ENCODE measurements at regions not wholly inside any gene's neighbourhood (a gene's known extent, or its start where the extent isn't known, plus 50 kb on each side); places are given as distances from the start of the nearest gene placed in this dataset.
"Not testable (repeated sequence)": the region's sequence is repeated elsewhere in the genome, so short reads cannot be mapped to it uniquely, and the experiment has no call there.

DNA sequence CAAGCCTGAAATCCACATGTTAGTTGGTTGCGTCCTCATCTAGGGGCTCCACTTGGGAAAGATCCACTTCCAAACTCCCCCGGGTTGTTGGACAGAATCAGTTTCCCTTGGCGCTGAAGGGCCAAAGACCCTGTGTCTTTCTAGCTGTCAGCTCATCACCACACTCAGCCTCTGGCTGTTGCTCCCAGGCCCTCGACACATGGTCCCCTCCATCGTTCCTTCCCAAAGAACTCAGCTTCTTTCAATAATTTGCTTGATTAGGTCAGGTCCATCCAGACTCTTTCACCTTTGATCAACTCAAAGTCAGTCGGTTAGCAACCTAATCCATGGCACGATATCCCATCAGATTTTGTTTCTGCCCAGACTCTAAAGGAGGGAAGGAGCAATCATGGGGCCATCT lies 254.8 kb upstream of the SULF2 start:
- no peaks in the 10 kb centered on the region for H3K36me3 ChIP-seq (ENCODE audit: control insufficient read depth, insufficient read depth, low read length)
- Mint-ChIP-seq H3K4me1 (no peaks in the 10 kb centered on the region), H3K4me3 (no peak overlapping the region), H3K27me3 (ENCODE audit: insufficient read depth) (peaks cover 1% of the 10 kb centered on the region), H3K27ac (no peak overlapping the region), H3K9me3 (peaks cover 6% of the 10 kb centered on the region), H3K36me3 (ENCODE audit: low read depth) (no peaks in the 10 kb centered on the region)
- no peak overlapping the region for H3K4me3 ChIP-seq (ENCODE audit: low read length)
- no peaks in the 10 kb centered on the region for H3K4me1 ChIP-seq (ENCODE audit: control insufficient read depth, insufficient read depth, low read length)
- no peak overlapping the region for H3K27ac ChIP-seq (ENCODE audit: low read depth, low read length)
- DNase-seq, result no peak
- no peaks in the 10 kb centered on the region for H3K27me3 ChIP-seq (ENCODE audit: control insufficient read depth, insufficient read depth, low read length, poor library complexity, severe bottlenecking)
- H3K9ac ChIP-seq (ENCODE audit: extremely low read depth, low read length, poor library complexity, severe bottlenecking), result no peak overlapping the region
- TF ChIP-seq, protein P1, sequence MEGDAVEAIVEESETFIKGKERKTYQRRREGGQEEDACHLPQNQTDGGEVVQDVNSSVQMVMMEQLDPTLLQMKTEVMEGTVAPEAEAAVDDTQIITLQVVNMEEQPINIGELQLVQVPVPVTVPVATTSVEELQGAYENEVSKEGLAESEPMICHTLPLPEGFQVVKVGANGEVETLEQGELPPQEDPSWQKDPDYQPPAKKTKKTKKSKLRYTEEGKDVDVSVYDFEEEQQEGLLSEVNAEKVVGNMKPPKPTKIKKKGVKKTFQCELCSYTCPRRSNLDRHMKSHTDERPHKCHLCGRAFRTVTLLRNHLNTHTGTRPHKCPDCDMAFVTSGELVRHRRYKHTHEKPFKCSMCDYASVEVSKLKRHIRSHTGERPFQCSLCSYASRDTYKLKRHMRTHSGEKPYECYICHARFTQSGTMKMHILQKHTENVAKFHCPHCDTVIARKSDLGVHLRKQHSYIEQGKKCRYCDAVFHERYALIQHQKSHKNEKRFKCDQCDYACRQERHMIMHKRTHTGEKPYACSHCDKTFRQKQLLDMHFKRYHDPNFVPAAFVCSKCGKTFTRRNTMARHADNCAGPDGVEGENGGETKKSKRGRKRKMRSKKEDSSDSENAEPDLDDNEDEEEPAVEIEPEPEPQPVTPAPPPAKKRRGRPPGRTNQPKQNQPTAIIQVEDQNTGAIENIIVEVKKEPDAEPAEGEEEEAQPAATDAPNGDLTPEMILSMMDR (conservative IDR thresholded peaks at IDR 0.05), result no peak
- 71 to 82% methylated on average over 4 to 7 of the region's 7 CpGs for WGBS, 2 experiments (ENCODE audit: insufficient coverage in 1 of 2, insufficient read length in 1 of 2)
- no peaks in the 10 kb centered on the region for H3K9me3 ChIP-seq (ENCODE audit: control insufficient read depth, low read length)

DNA sequence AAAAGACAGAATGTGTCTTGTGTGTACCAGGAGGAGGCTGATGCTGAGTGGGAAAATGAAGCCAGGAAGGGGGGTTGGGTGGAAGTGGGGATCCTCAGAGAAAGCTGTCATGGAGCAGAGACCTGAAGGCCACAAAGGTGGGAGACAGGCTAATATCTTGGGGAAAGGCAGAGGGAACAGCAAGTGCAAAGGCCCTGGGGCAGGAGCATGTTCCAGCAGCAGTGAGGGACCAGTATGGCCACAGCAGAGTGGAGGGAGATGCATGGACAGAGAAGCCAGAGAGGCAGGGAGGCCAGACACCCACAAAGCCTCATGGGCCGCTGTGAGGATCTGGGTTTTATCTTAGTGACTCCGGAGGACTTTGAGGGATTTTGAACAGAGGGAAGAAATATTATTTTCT lies 254.2 kb upstream of the SULF2 start:
- no peaks in the 10 kb centered on the region for H3K4me1 Mint-ChIP-seq
- Histone ChIP-seq H3K27ac (ENCODE audit: low read depth, low read length) (no peak overlapping the region), H3K4me3 (ENCODE audit: low read length) (no peak overlapping the region), H3K4me1 (ENCODE audit: control insufficient read depth, insufficient read depth, low read length) (no peaks in the 10 kb centered on the region), H3K9me3 (ENCODE audit: control insufficient read depth, low read length) (no peaks in the 10 kb centered on the region), H3K27me3 (ENCODE audit: control insufficient read depth, insufficient read depth, low read length, poor library complexity, severe bottlenecking) (no peaks in the 10 kb centered on the region), H3K9ac (ENCODE audit: extremely low read depth, low read length, poor library complexity, severe bottlenecking) (no peak overlapping the region), H3K36me3 (ENCODE audit: control insufficient read depth, insufficient read depth, low read length) (no peaks in the 10 kb centered on the region)
- TF ChIP-seq, protein P1 (conservative IDR thresholded peaks at IDR 0.05), result no peak
- peaks cover 10% of the 10 kb centered on the region for H3K9me3 Mint-ChIP-seq
- H3K27me3 Mint-ChIP-seq (ENCODE audit: insufficient read depth), result peaks cover 1% of the 10 kb centered on the region
- no peak overlapping the region for H3K4me3 Mint-ChIP-seq
- peaks cover 3% of the 10 kb centered on the region for H3K36me3 Mint-ChIP-seq (ENCODE audit: low read depth)
- no peak for DNase-seq
- 100% methylated on average over 2 of the region's 2 CpGs; no CpG with 5 or more reads in 1 of the 2 experiments for WGBS, 2 experiments (ENCODE audit: insufficient coverage in 1 of 2, insufficient read length in 1 of 2)
- H3K27ac Mint-ChIP-seq, result no peak overlapping the region

DNA sequence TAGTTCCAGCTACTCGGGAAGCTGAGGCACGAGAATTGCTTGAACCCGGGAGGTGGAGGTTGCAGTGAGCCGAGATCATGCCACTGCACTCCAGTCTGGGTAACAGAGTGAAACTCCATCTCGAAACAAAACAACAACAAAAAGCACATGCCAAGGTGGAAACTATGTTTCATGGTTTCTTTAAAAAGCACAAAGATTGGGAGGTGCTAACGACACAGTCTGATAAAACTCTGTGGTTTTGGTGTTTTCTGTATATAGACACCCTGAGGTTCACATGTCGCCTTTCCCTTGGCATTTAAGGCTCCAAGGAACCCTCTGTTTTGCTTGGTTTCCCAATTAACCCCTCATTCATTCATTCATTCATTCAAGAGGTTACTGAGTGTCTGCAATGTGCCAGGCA lies 253.4 kb upstream of the SULF2 start:
- Mint-ChIP-seq H3K27me3 (ENCODE audit: insufficient read depth) (peaks cover 1% of the 10 kb centered on the region), H3K4me1 (no peaks in the 10 kb centered on the region), H3K27ac (no peak overlapping the region), H3K36me3 (ENCODE audit: low read depth) (peaks cover 3% of the 10 kb centered on the region), H3K4me3 (no peak overlapping the region), H3K9me3 (peaks cover 11% of the 10 kb centered on the region)
- WGBS, 2 experiments (ENCODE audit: insufficient coverage in 1 of 2, insufficient read length in 1 of 2), result 89 to 90% methylated on average over 7 of the region's 7 CpGs
- Histone ChIP-seq H3K4me3 (ENCODE audit: low read length) (no peak overlapping the region), H3K4me1 (ENCODE audit: control insufficient read depth, insufficient read depth, low read length) (no peaks in the 10 kb centered on the region), H3K27ac (ENCODE audit: low read depth, low read length) (no peak overlapping the region), H3K36me3 (ENCODE audit: control insufficient read depth, insufficient read depth, low read length) (no peaks in the 10 kb centered on the region), H3K9ac (ENCODE audit: extremely low read depth, low read length, poor library complexity, severe bottlenecking) (no peak overlapping the region), H3K9me3 (ENCODE audit: control insufficient read depth, low read length) (no peaks in the 10 kb centered on the region), H3K27me3 (ENCODE audit: control insufficient read depth, insufficient read depth, low read length, poor library complexity, severe bottlenecking) (no peaks in the 10 kb centered on the region)
- no peak for DNase-seq
- TF ChIP-seq, protein P1 (conservative IDR thresholded peaks at IDR 0.05), result no peak

DNA sequence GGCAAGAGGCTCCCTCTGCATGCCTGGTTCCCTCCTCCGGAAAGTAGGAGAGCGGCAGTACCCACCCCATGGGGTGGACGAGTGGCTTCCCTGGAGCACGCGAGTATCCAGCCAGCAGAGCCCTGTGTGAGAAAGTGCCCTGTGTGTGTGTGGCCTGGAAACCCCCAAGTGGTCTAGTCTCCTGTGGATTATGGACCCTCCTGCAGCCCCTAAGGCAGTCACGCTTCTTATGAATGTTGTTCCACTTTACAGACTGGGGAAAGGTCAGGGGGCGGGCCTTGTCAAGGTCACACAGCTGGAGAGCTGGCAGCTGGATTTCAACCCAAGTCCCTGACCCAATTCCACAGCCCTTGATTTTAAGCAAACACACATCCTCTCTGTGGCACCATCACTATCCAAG lies 252.5 kb upstream of the SULF2 start:
- not testable (repeated sequence) for H3K27ac ChIP-seq (ENCODE audit: low read depth, low read length); H3K4me1 ChIP-seq (ENCODE audit: control insufficient read depth, insufficient read depth, low read length); H3K27me3 Mint-ChIP-seq (ENCODE audit: insufficient read depth); H3K27me3 ChIP-seq (ENCODE audit: control insufficient read depth, insufficient read depth, low read length, poor library complexity, severe bottlenecking); DNase-seq; H3K27ac Mint-ChIP-seq; H3K4me3 Mint-ChIP-seq; H3K36me3 ChIP-seq (ENCODE audit: control insufficient read depth, insufficient read depth, low read length); H3K9ac ChIP-seq (ENCODE audit: extremely low read depth, low read length, poor library complexity, severe bottlenecking); H3K9me3 ChIP-seq (ENCODE audit: control insufficient read depth, low read length); H3K36me3 Mint-ChIP-seq (ENCODE audit: low read depth); H3K4me1 Mint-ChIP-seq; H3K4me3 ChIP-seq (ENCODE audit: low read length)
- WGBS, 2 experiments (ENCODE audit: insufficient coverage in 1 of 2, insufficient read length in 1 of 2), result 83 to 100% methylated on average over 2 to 7 of the region's 7 CpGs
- peaks cover 11% of the 10 kb centered on the region for H3K9me3 Mint-ChIP-seq
